WTC11 (cell line): ENCODE measurements at regions not wholly inside any gene's neighbourhood (a gene's known extent, or its start where the extent isn't known, plus 50 kb on each side); places are given as distances from the start of the nearest gene placed in this dataset.
A peak's percentile ranks its signal among the peaks of the same experiment; 100 is the strongest.

ENCODE experiments used
- ATAC-seq: fragments of 200-7000 bp; cut with Tn5 transposase; 2 replicates; pipeline ENCODE4 v1.10.0; 2021; ENCODE audit warnings: mild to moderate bottlenecking, moderate library complexity
- CTCF ChIA-PET: fragments of 300-600 bp; sonication (Branson Sonifier 250); formaldehyde crosslinking; loops from one replicate; lab custom pipeline; 2021; ENCODE audit warnings: antibody characterized with exemption; lab: Charles Lee
- POLR2A ChIA-PET: fragments of 350-600 bp; sonication (Branson Sonifier 250); formaldehyde crosslinking; loops from one replicate; lab custom pipeline; 2021; ENCODE audit warnings: antibody characterized with exemption; lab: Charles Lee
- DNase-seq: peaks from one replicate; pipeline ENCODE4 v3.0.0; 2021; ENCODE audit warnings: low spot score
- H3K27ac Mint-ChIP-seq: 2 replicates; pipeline ENCODE4 v1.8.0; 2021; ENCODE audit warnings: mixed read lengths
- H3K27me3 Mint-ChIP-seq: 2 replicates; pipeline ENCODE4 v1.8.0; 2021; ENCODE audit warnings: low read depth, mild to moderate bottlenecking, moderate library complexity, mixed read lengths
- H3K36me3 Mint-ChIP-seq: 2 replicates; pipeline ENCODE4 v1.8.0; 2021; ENCODE audit warnings: mixed read lengths
- H3K4me1 Mint-ChIP-seq: 2 replicates; pipeline ENCODE4 v1.8.0; 2022; ENCODE audit warnings: mixed read lengths
- H3K4me3 Mint-ChIP-seq: 2 replicates; pipeline ENCODE4 v1.8.0; 2021; ENCODE audit warnings: mild to moderate bottlenecking, moderate library complexity, mixed read lengths
- H3K9me3 Mint-ChIP-seq: 2 replicates; pipeline ENCODE4 v1.8.0; 2021; ENCODE audit warnings: mixed read lengths
- ARID4B ChIP-seq: sonication (generic); formaldehyde crosslinking; IDR thresholded peaks from 2 replicates; pipeline ENCODE4 v1.8.0; 2023; ENCODE audit warnings: missing genetic modification reagents, mild to moderate bottlenecking, borderline replicate concordance
- ATF2 ChIP-seq: sonication (generic); formaldehyde crosslinking; IDR thresholded peaks from 2 replicates; pipeline ENCODE4 v1.8.1; 2022; ENCODE audit warnings: low read depth, missing genetic modification reagents, borderline replicate concordance
- E2F4 ChIP-seq: sonication (generic); formaldehyde crosslinking; IDR thresholded peaks from 2 replicates; pipeline ENCODE4 v1.8.1; 2022; ENCODE audit warnings: low read depth, mild to moderate bottlenecking, moderate library complexity, missing genetic modification reagents, borderline replicate concordance
- E2F5 ChIP-seq: sonication (generic); formaldehyde crosslinking; IDR thresholded peaks from 2 replicates; pipeline ENCODE4 v1.8.1; 2022; ENCODE audit warnings: mild to moderate bottlenecking, moderate library complexity, missing genetic modification reagents
- FOXP4 ChIP-seq: sonication (generic); formaldehyde crosslinking; IDR thresholded peaks from 2 replicates; pipeline ENCODE4 v1.8.0; 2022; ENCODE audit warnings: mild to moderate bottlenecking, missing genetic modification reagents
- GTF2I ChIP-seq: fragments of 250-450 bp; sonication (Bioruptor Pico); conservative IDR thresholded peaks from 2 replicates; pipeline ENCODE4 v1.4.0; 2021; ENCODE audit warnings: mild to moderate bottlenecking
- IRF2 ChIP-seq: sonication (generic); formaldehyde crosslinking; IDR thresholded peaks from 2 replicates; pipeline ENCODE4 v1.8.0; 2022; ENCODE audit warnings: low read depth, missing genetic modification reagents, borderline replicate concordance
- MLX ChIP-seq: sonication (generic); formaldehyde crosslinking; IDR thresholded peaks from 2 replicates; pipeline ENCODE4 v1.8.1; 2023; ENCODE audit warnings: mild to moderate bottlenecking, missing genetic modification reagents, moderate library complexity
- NR3C1 ChIP-seq: sonication (generic); formaldehyde crosslinking; conservative IDR thresholded peaks from 2 replicates; pipeline ENCODE4 v1.8.1; 2023; ENCODE audit warnings: low read depth, mild to moderate bottlenecking, missing genetic modification reagents
- USF1 ChIP-seq: sonication (generic); formaldehyde crosslinking; IDR thresholded peaks from 2 replicates; pipeline ENCODE4 v1.8.0; 2022; ENCODE audit warnings: mild to moderate bottlenecking, missing genetic modification reagents
- USF2 ChIP-seq: sonication (generic); formaldehyde crosslinking; IDR thresholded peaks from 2 replicates; pipeline ENCODE4 v1.8.1; 2023; ENCODE audit warnings: mild to moderate bottlenecking, missing genetic modification reagents, moderate library complexity
- ZBTB21 ChIP-seq: sonication (generic); formaldehyde crosslinking; IDR thresholded peaks from 2 replicates; pipeline ENCODE4 v1.8.1; 2023; ENCODE audit warnings: mild to moderate bottlenecking, missing genetic modification reagents, borderline replicate concordance
- ZNF121 ChIP-seq: sonication (generic); formaldehyde crosslinking; IDR thresholded peaks from 2 replicates; pipeline ENCODE4 v1.8.0; 2023; ENCODE audit warnings: missing genetic modification reagents
- ZNF219 ChIP-seq: sonication (generic); formaldehyde crosslinking; IDR thresholded peaks from 2 replicates; pipeline ENCODE4 v1.8.0; 2023; ENCODE audit warnings: missing genetic modification reagents, mild to moderate bottlenecking, borderline replicate concordance
- ZNF423 ChIP-seq: fragments of 250-450 bp; sonication (Bioruptor Pico); IDR thresholded peaks from 2 replicates; pipeline ENCODE4 v2.1.2; 2022; ENCODE audit warnings: mild to moderate bottlenecking, moderate library complexity
- ZNF425 ChIP-seq: fragments of 250-450 bp; sonication (Bioruptor Pico); conservative IDR thresholded peaks from 2 replicates; pipeline ENCODE4 v1.9.0; 2021; ENCODE audit warnings: mild to moderate bottlenecking
- ZNF532 ChIP-seq: fragments of 250-450 bp; sonication (Bioruptor Pico); IDR thresholded peaks from 2 replicates; pipeline ENCODE4 v1.9.0; 2021; ENCODE audit warnings: mild to moderate bottlenecking, borderline replicate concordance

GRCh38 chr3:25973122-25973521 is 183.2 kb downstream of the OXSM start:
- ATAC-seq = peak; percentile 57
- H3K27ac Mint-ChIP-seq = no peak overlapping the region
- H3K4me1 Mint-ChIP-seq = peaks cover 7% of the 10 kb centered on the region
- no peaks in the 10 kb centered on the region for H3K36me3 Mint-ChIP-seq
- TF ChIP-seq GTF2I (CRISPR knock-in tag) (no peak), ZBTB21 (CRISPR knock-in tag) (no peak), ZNF423 (CRISPR knock-in tag) (no peak), MLX (CRISPR knock-in tag) (no peak), USF2 (CRISPR knock-in tag) (no peak), ZNF425 (CRISPR knock-in tag) (no peak), ARID4B (no peak), ATF2 (CRISPR knock-in tag) (no peak), ZNF532 (CRISPR knock-in tag) (no peak), FOXP4 (CRISPR knock-in tag) (no peak), ZNF219 (no peak), USF1 (CRISPR knock-in tag) (no peak), NR3C1 (CRISPR knock-in tag) (no peak), IRF2 (CRISPR knock-in tag) (no peak), E2F5 (CRISPR knock-in tag) (no peak), ZNF121 (CRISPR knock-in tag) (no peak), E2F4 (CRISPR knock-in tag) (no peak)
- TF ChIP-seq, all 79 proteins: peak for 0
- Mint-ChIP-seq H3K27me3 (no peaks in the 10 kb centered on the region), H3K9me3 (peaks cover 11% of the 10 kb centered on the region), H3K4me3 (no peak overlapping the region)
- DNase-seq = no peak
- ChIA-PET POLR2A (no interaction called here), CTCF (no interaction called here)
